OCI-LY1 (cell line): ENCODE measurements at regions not wholly inside any gene's neighbourhood (a gene's known extent, or its start where the extent isn't known, plus 50 kb on each side); places are given as distances from the start of the nearest gene placed in this dataset.

Experiments
- CTCF ChIP-seq: fragments of 200-600 bp; sonication (generic), shearing (Covaris generic); IDR thresholded peaks from 2 replicates; pipeline ENCODE4 v1.5.1; 2017; ENCODE audit warnings: mild to moderate bottlenecking, antibody characterized with exemption, low read length, moderate library complexity, mixed read lengths
- EZH2 ChIP-seq: fragments of 200-600 bp; sonication (generic), shearing (Covaris generic); IDR thresholded peaks from 2 replicates; pipeline ENCODE4 v1.8.0; 2017; ENCODE audit warnings: borderline replicate concordance, mixed run types, mild to moderate bottlenecking, antibody characterized with exemption, low read length, moderate library complexity, mixed read lengths

GRCh38 chr10:84784749-84785148, 456.4 kb downstream of the CCSER2 start:
- TF ChIP-seq EZH2 (no peak), CTCF (no peak)
